Neural cell (in vitro differentiated cells): ENCODE measurements at regions not wholly inside any gene's neighbourhood (a gene's known extent, or its start where the extent isn't known, plus 50 kb on each side); places are given as distances from the start of the nearest gene placed in this dataset.

Experiments
- EZH2 ChIP-seq: fragments of 200-600, 300-800 bp; shearing (Covaris generic), sonication (generic); IDR thresholded peaks from 2 replicates; pipeline ENCODE4 v1.6.1; 2014; ENCODE audit warnings: antibody characterized with exemption, low read length, borderline replicate concordance, mild to moderate bottlenecking; ENCODE audit not compliant: insufficient read depth, poor library complexity, severe bottlenecking
- TF ChIP-seq, protein P1 (sequence below): fragments of 450-650 bp; IDR thresholded peaks from 2 replicates; pipeline ENCODE4 v1.5.1; 2014; ENCODE audit warnings: antibody characterized with exemption, mild to moderate bottlenecking, moderate library complexity; ENCODE audit not compliant: poor library complexity, severe bottlenecking

DNA sequence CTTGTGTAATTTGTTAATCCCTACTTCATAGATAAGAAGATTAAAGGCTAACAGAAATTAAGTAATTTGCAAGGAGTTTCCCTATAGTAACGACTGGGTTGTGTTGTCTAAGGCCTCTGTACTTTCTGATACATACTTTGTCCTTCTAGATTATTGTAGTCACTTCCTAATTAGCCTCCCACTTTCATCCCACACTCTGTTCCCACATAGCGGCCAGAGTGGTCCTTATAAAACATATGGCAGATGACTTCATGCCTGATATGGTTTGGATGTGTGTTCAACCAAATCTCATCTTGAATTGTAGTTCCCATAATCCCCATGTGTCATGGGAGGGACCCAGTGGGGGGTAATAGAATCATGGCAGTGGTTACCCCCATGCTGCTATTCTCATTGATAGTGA, 120.5 kb upstream of the DAB1 start:
- TF ChIP-seq, protein P1, sequence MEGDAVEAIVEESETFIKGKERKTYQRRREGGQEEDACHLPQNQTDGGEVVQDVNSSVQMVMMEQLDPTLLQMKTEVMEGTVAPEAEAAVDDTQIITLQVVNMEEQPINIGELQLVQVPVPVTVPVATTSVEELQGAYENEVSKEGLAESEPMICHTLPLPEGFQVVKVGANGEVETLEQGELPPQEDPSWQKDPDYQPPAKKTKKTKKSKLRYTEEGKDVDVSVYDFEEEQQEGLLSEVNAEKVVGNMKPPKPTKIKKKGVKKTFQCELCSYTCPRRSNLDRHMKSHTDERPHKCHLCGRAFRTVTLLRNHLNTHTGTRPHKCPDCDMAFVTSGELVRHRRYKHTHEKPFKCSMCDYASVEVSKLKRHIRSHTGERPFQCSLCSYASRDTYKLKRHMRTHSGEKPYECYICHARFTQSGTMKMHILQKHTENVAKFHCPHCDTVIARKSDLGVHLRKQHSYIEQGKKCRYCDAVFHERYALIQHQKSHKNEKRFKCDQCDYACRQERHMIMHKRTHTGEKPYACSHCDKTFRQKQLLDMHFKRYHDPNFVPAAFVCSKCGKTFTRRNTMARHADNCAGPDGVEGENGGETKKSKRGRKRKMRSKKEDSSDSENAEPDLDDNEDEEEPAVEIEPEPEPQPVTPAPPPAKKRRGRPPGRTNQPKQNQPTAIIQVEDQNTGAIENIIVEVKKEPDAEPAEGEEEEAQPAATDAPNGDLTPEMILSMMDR, result no peak
- no peak for TF ChIP-seq EZH2
